H9 (cell line): ENCODE measurements at regions not wholly inside any gene's neighbourhood (a gene's known extent, or its start where the extent isn't known, plus 50 kb on each side); places are given as distances from the start of the nearest gene placed in this dataset.

Experiments used
- DNase-seq: peaks from one replicate; pipeline ENCODE4 v3.0.0-alpha.2; 2017
- H2AFZ ChIP-seq: one replicate; pipeline ENCODE4 v1.6.1; 2013; ENCODE audit warnings: mild to moderate bottlenecking, low read length, control low read depth, moderate library complexity
- H2AK5ac ChIP-seq: 2 replicates; pipeline ENCODE4 v1.6.1; 2013; ENCODE audit warnings: low read length, control low read depth, mixed read lengths; ENCODE audit not compliant: insufficient read length
- H2BK120ac ChIP-seq: one replicate; pipeline ENCODE4 v1.6.1; 2013; ENCODE audit warnings: low read depth, mild to moderate bottlenecking, low read length, control low read depth, inconsistent platforms; ENCODE audit not compliant: poor library complexity, severe bottlenecking
- H2BK12ac ChIP-seq: 2 replicates; pipeline ENCODE4 v1.6.1; 2013; ENCODE audit warnings: low read length, control low read depth, mixed read lengths, low read depth; ENCODE audit not compliant: insufficient read length
- H2BK15ac ChIP-seq: 2 replicates; pipeline ENCODE4 v1.6.1; 2013; ENCODE audit warnings: low read depth, low read length, control low read depth
- H2BK20ac ChIP-seq: one replicate; pipeline ENCODE4 v1.6.1; 2013; ENCODE audit warnings: low read depth, mild to moderate bottlenecking, low read length, control low read depth, inconsistent platforms; ENCODE audit not compliant: poor library complexity, severe bottlenecking
- H2BK5ac ChIP-seq: 2 replicates; pipeline ENCODE4 v1.6.1; 2013; ENCODE audit warnings: low read length, control low read depth, mixed read lengths; ENCODE audit not compliant: insufficient read length
- H3K14ac ChIP-seq: 2 replicates; pipeline ENCODE4 v1.6.1; 2013; ENCODE audit warnings: low read length, control low read depth; ENCODE audit not compliant: insufficient read depth
- H3K18ac ChIP-seq: 2 replicates; pipeline ENCODE4 v1.6.1; 2013; ENCODE audit warnings: low read depth, mild to moderate bottlenecking, mixed read lengths, low read length, control low read depth; ENCODE audit not compliant: insufficient read length
- H3K23ac ChIP-seq: 2 replicates; pipeline ENCODE4 v1.6.1; 2013; ENCODE audit warnings: low read length, control low read depth, mixed read lengths, low read depth; ENCODE audit not compliant: insufficient read length
- H3K23me2 ChIP-seq: 2 replicates; pipeline ENCODE4 v1.6.1; 2013; ENCODE audit warnings: low read depth, mild to moderate bottlenecking, mixed read lengths, low read length, control low read depth; ENCODE audit not compliant: insufficient read length, poor library complexity, severe bottlenecking
- H3K27ac ChIP-seq: 2 replicates; pipeline ENCODE4 v1.5.1; 2013; ENCODE audit warnings: low read length, control low read depth, mixed read lengths, low read depth; ENCODE audit not compliant: insufficient read length
- H3K27me3 ChIP-seq: 2 replicates; pipeline ENCODE4 v1.6.1; 2013; ENCODE audit warnings: low read length, control low read depth, inconsistent platforms; ENCODE audit not compliant: insufficient read depth
- H3K4ac ChIP-seq: 2 replicates; pipeline ENCODE4 v1.6.1; 2013; ENCODE audit warnings: low read depth, mild to moderate bottlenecking, control low read depth, inconsistent platforms, low read length, moderate library complexity
- H3K4me1 ChIP-seq: 2 replicates; pipeline ENCODE4 v1.6.1; 2013; ENCODE audit warnings: low read length, control low read depth, inconsistent platforms; ENCODE audit not compliant: insufficient read depth
- H3K4me2 ChIP-seq: 2 replicates; pipeline ENCODE4 v1.6.1; 2013; ENCODE audit warnings: low read length, control low read depth, mixed read lengths; ENCODE audit not compliant: insufficient read length, insufficient read depth
- H3K56ac ChIP-seq: 2 replicates; pipeline ENCODE4 v1.6.1; 2013; ENCODE audit warnings: low read depth, mild to moderate bottlenecking, mixed read lengths, low read length, control low read depth; ENCODE audit not compliant: insufficient read length
- H3K79me1 ChIP-seq: 2 replicates; pipeline ENCODE4 v1.6.1; 2013; ENCODE audit warnings: low read depth, mild to moderate bottlenecking, moderate library complexity, low read length, control low read depth, inconsistent platforms; ENCODE audit not compliant: insufficient read depth, poor library complexity, severe bottlenecking
- H3K79me2 ChIP-seq: 2 replicates; pipeline ENCODE4 v1.6.1; 2013; ENCODE audit warnings: low read length, control low read depth, inconsistent platforms; ENCODE audit not compliant: insufficient read depth
- H3K9ac ChIP-seq: 2 replicates; pipeline ENCODE4 v1.6.1; 2013; ENCODE audit warnings: low read length, control low read depth, mixed read lengths; ENCODE audit not compliant: insufficient read length; ENCODE audit errors: extremely low read depth
- H3K9me3 ChIP-seq: one replicate; pipeline ENCODE4 v1.6.1; 2013; ENCODE audit warnings: low read depth, low read length, inconsistent platforms; ENCODE audit not compliant: control insufficient read depth
- H3T11ph ChIP-seq: one replicate; pipeline ENCODE4 v1.6.1; 2013; ENCODE audit warnings: mild to moderate bottlenecking, low read length, control low read depth, inconsistent platforms
- H4K20me1 ChIP-seq: one replicate; pipeline ENCODE4 v1.6.1; 2013; ENCODE audit not compliant: control insufficient read depth, insufficient read length, insufficient read depth
- H4K5ac ChIP-seq: 2 replicates; pipeline ENCODE4 v1.6.1; 2013; ENCODE audit warnings: low read depth, mild to moderate bottlenecking, mixed read lengths, low read length, control low read depth; ENCODE audit not compliant: insufficient read length
- H4K8ac ChIP-seq: replicated peaks from 2 replicates; pipeline ENCODE4 v1.6.1; 2013; ENCODE audit warnings: low read length, control low read depth, mixed read lengths, low read depth; ENCODE audit not compliant: insufficient read length
- H4K91ac ChIP-seq: 2 replicates; pipeline ENCODE4 v1.6.1; 2013; ENCODE audit warnings: low read depth, mild to moderate bottlenecking, moderate library complexity, mixed read lengths, low read length, control low read depth; ENCODE audit not compliant: insufficient read length
- H3K27ac Mint-ChIP-seq, 3 experiments: 2 replicates in 2 of 3; 3 replicates in 1 of 3; pipeline ENCODE4 v1.8.0; 2020 to 2021; ENCODE audit warnings: mixed read lengths in 3 of 3, mild to moderate bottlenecking in 1 of 3, moderate library complexity in 1 of 3
- H3K27me3 Mint-ChIP-seq: 2 replicates; pipeline ENCODE4 v1.8.0; 2021; ENCODE audit warnings: low read depth, mild to moderate bottlenecking, moderate library complexity, mixed read lengths
- H3K36me3 Mint-ChIP-seq, 3 experiments: 2 replicates in 2 of 3; 3 replicates in 1 of 3; pipeline ENCODE4 v1.8.0; 2020 to 2021; ENCODE audit warnings: low read depth in 3 of 3, mixed read lengths in 3 of 3; ENCODE audit not compliant: insufficient read depth in 1 of 3
- H3K4me1 Mint-ChIP-seq, 2 experiments: 2 replicates each; pipeline ENCODE4 v1.8.0; 2020; ENCODE audit warnings: mixed read lengths in 2 of 2
- H3K4me3 Mint-ChIP-seq, 2 experiments: 2 replicates in 1 of 2; 3 replicates in 1 of 2; pipeline ENCODE4 v1.8.0; 2020 to 2021; ENCODE audit warnings: mild to moderate bottlenecking in 2 of 2, mixed read lengths in 2 of 2, moderate library complexity in 1 of 2
- H3K9me3 Mint-ChIP-seq, 2 experiments: 2 replicates in 1 of 2; 3 replicates in 1 of 2; pipeline ENCODE4 v1.8.0; 2020; ENCODE audit warnings: mild to moderate bottlenecking in 2 of 2, mixed read lengths in 2 of 2, moderate library complexity in 1 of 2
- WGBS: extraction: QIAGEN DNeasy Blood & Tissue Kit; methylation state at CpG from one replicate; pipeline ENCODE4 v1.1.7; 2013; ENCODE audit warnings: missing lambda C conversion rate, low lambda C conversion rate, mixed read lengths; ENCODE audit not compliant: insufficient read length; ENCODE audit errors: extremely low coverage; 5-methylcytosine and 5-hydroxymethylcytosine counted together
- TF ChIP-seq, protein P1 (sequence below): fragments of 200-600 bp; sonication (generic); conservative IDR thresholded peaks from 3 replicates; pipeline ENCODE4 v1.8.0; 2021; ENCODE audit warnings: antibody characterized with exemption, mild to moderate bottlenecking

DNA sequence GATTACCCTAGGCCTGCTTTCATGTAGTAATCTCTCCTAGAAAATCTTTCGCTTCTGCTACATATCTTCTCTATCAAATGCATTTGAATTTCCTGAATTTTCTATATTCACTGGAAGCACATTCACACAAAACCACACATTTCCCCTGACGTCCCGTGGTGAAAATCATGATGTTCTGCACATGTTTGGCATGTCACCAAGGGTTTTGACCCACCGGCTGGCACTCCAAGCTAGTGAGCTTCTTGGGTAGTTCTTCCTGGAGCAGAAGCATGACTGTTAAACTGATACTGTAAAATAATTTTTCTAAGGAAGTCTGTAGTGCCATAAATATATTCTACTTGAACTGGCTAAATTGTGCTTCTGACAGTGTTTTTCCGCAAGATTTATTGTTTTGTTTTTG, 510.1 kb upstream of the SLC8A1 start:
- H3K23me2 ChIP-seq = no peaks in the 10 kb centered on the region
- H3K18ac ChIP-seq = no peak overlapping the region
- H4K91ac ChIP-seq = no peak overlapping the region
- no peak overlapping the region for H3K4me3 Mint-ChIP-seq
- no peak overlapping the region for H4K5ac ChIP-seq
- no peaks in the 10 kb centered on the region for H3K9me3 ChIP-seq
- no peak overlapping the region for H2BK20ac ChIP-seq
- H3T11ph ChIP-seq = no peak overlapping the region
- H3K14ac ChIP-seq = no peak overlapping the region
- no peak overlapping the region for H3K27ac ChIP-seq
- H3K56ac ChIP-seq = no peak overlapping the region
- no peak overlapping the region for H2BK5ac ChIP-seq
- H3K27ac Mint-ChIP-seq = no peak overlapping the region
- no peaks in the 10 kb centered on the region for H3K79me1 ChIP-seq
- no peaks in the 10 kb centered on the region for H3K27me3 ChIP-seq
- no peak overlapping the region for H2BK12ac ChIP-seq
- H3K23ac ChIP-seq = no peak overlapping the region
- no peak overlapping the region for H4K8ac ChIP-seq
- TF ChIP-seq, protein P1, sequence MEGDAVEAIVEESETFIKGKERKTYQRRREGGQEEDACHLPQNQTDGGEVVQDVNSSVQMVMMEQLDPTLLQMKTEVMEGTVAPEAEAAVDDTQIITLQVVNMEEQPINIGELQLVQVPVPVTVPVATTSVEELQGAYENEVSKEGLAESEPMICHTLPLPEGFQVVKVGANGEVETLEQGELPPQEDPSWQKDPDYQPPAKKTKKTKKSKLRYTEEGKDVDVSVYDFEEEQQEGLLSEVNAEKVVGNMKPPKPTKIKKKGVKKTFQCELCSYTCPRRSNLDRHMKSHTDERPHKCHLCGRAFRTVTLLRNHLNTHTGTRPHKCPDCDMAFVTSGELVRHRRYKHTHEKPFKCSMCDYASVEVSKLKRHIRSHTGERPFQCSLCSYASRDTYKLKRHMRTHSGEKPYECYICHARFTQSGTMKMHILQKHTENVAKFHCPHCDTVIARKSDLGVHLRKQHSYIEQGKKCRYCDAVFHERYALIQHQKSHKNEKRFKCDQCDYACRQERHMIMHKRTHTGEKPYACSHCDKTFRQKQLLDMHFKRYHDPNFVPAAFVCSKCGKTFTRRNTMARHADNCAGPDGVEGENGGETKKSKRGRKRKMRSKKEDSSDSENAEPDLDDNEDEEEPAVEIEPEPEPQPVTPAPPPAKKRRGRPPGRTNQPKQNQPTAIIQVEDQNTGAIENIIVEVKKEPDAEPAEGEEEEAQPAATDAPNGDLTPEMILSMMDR = no peak
- H4K20me1 ChIP-seq = no peaks in the 10 kb centered on the region
- no peak overlapping the region for H3K9ac ChIP-seq
- no peak for DNase-seq
- H2AFZ ChIP-seq = no peak overlapping the region
- H3K79me2 ChIP-seq = no peaks in the 10 kb centered on the region
- no peak overlapping the region for H2BK15ac ChIP-seq
- no peak overlapping the region for H2AK5ac ChIP-seq
- H3K36me3 Mint-ChIP-seq = no peaks in the 10 kb centered on the region
- H3K4ac ChIP-seq = no peak overlapping the region
- H3K9me3 Mint-ChIP-seq = no peaks in the 10 kb centered on the region
- no peaks in the 10 kb centered on the region for H3K27me3 Mint-ChIP-seq
- H3K4me1 ChIP-seq = no peaks in the 10 kb centered on the region
- H2BK120ac ChIP-seq = no peak overlapping the region
- WGBS = no CpG with 5 or more reads among the region's 5 CpGs
- peaks cover 3 to 4% of the 10 kb centered on the region in 2 experiments; a peak in 1 of 4 replicates for H3K4me1 Mint-ChIP-seq
- H3K4me2 ChIP-seq = no peak overlapping the region
